GM12878 (cell line): ENCODE measurements at regions not wholly inside any gene's neighbourhood (a gene's known extent, or its start where the extent isn't known, plus 50 kb on each side); places are given as distances from the start of the nearest gene placed in this dataset.

Experiments
- ATAC-seq: fragments of 200-7000 bp; cut with Tn5 transposase; 3 replicates; pipeline ENCODE4 v1.9.1; 2020; ENCODE audit warnings: mild to moderate bottlenecking, moderate library complexity
- BruUV-seq: library from RNA; stranded (reverse); fragments of 400-500 nt; replicated peaks from 2 replicates; lab custom pipeline; 2021; lab: Mats Ljungman, UMichigan
- CTCF ChIA-PET: fragments of 300-600 bp; sonication (Branson Sonifier 250); formaldehyde crosslinking; extraction: SDS; loops from one replicate; lab custom pipeline; 2021; ENCODE audit warnings: inconsistent platforms; lab: Yijun Ruan, JAX
- POLR2A ChIA-PET: fragments of 350-600 bp; formaldehyde crosslinking; extraction: SDS; loops from one replicate; lab custom pipeline; 2021; ENCODE audit warnings: inconsistent platforms; lab: Charles Lee
- RAD21 ChIA-PET: fragments of 300-600 bp; sonication (Branson Sonifier 250); formaldehyde crosslinking; loops from one replicate; lab custom pipeline; 2023; ENCODE audit warnings: antibody characterized with exemption; ENCODE audit not compliant: unreplicated experiment; lab: Charles Lee
- SMC1A ChIA-PET: fragments of 300-600 bp; sonication (Branson Sonifier 250); formaldehyde crosslinking; loops from one replicate; lab custom pipeline; 2023; ENCODE audit not compliant: unreplicated experiment, uncharacterized antibody; lab: Charles Lee
- DNase-seq: peaks from one replicate; pipeline ENCODE4 v3.0.0-alpha.2; 2011; ENCODE audit warnings: low read depth, low spot score
- FAIRE-seq: peaks from 3 replicates; lab custom pipeline; 2011; peaks lifted over from hg19 to GRCh38; lab: Jason Lieb, UNC
- H2AFZ ChIP-seq: 2 replicates; pipeline ENCODE4 v1.6.0; 2011; ENCODE audit warnings: low read depth, low read length, control low read depth; ENCODE audit not compliant: control insufficient read depth
- H3K27ac ChIP-seq: 2 replicates; pipeline ENCODE4 v1.5.1; 2011; ENCODE audit warnings: control low read depth; ENCODE audit not compliant: control insufficient read depth, insufficient read depth
- H3K27me3 ChIP-seq, 2 experiments: replicated peaks in 1 of 2; 2 replicates each; pipeline versions ENCODE4 v1.6.0 to v1.6.1; 2011; ENCODE audit warnings: low read length in 1 of 2; ENCODE audit not compliant: control insufficient read depth in 2 of 2, insufficient read depth in 2 of 2
- H3K36me3 ChIP-seq, 2 experiments: 2 replicates each; pipeline ENCODE4 v1.5.1; 2011; ENCODE audit warnings: low read length in 1 of 2; ENCODE audit not compliant: control insufficient read depth in 2 of 2, insufficient read depth in 2 of 2
- H3K4me1 ChIP-seq: 2 replicates; pipeline ENCODE4 v1.6.1; 2011; ENCODE audit warnings: mild to moderate bottlenecking, low read length, moderate library complexity, mixed read lengths; ENCODE audit not compliant: control insufficient read depth, insufficient read depth
- H3K4me2 ChIP-seq: 2 replicates; pipeline ENCODE4 v1.6.0; 2011; ENCODE audit warnings: control low read depth; ENCODE audit not compliant: control insufficient read depth, insufficient read depth
- H3K4me3 ChIP-seq: fragments of 200-600 bp; sonication (generic); 2 replicates; pipeline ENCODE4 v1.5.1; 2016
- H3K79me2 ChIP-seq: 2 replicates; pipeline ENCODE4 v1.6.0; 2011; ENCODE audit warnings: low read length; ENCODE audit not compliant: control insufficient read depth, insufficient read depth
- H3K9ac ChIP-seq: 2 replicates; pipeline ENCODE4 v1.8.0; 2011; ENCODE audit warnings: low read length, control low read depth, mixed read lengths; ENCODE audit not compliant: control insufficient read depth, insufficient read depth
- H3K9me3 ChIP-seq: replicated peaks from 3 replicates; pipeline ENCODE4 v1.5.1; 2011; ENCODE audit warnings: mild to moderate bottlenecking, low read length; ENCODE audit not compliant: control insufficient read depth, insufficient read depth
- H4K20me1 ChIP-seq: 2 replicates; pipeline ENCODE4 v1.6.0; 2011; ENCODE audit not compliant: control insufficient read depth, insufficient read depth
- CBX5 ChIP-seq: sonication (generic); IDR thresholded peaks from 2 replicates; pipeline ENCODE4 v1.6.1; 2016; ENCODE audit warnings: low read depth, moderate library complexity, mild to moderate bottlenecking, inconsistent platforms
- KLF5 ChIP-seq: fragments of 450-650 bp; IDR thresholded peaks from 2 replicates; pipeline ENCODE4 v1.6.1; 2014; ENCODE audit warnings: mild to moderate bottlenecking; ENCODE audit not compliant: partially characterized antibody
- MYC ChIP-seq: IDR thresholded peaks from 2 replicates; pipeline ENCODE4 v1.6.1; 2011; ENCODE audit warnings: mild to moderate bottlenecking, low read length, moderate library complexity, inconsistent platforms; ENCODE audit not compliant: insufficient read depth, insufficient replicate concordance, insufficient read length, severe bottlenecking
- RELA ChIP-seq: fragments of 450-650 bp; IDR thresholded peaks from 2 replicates; pipeline ENCODE4 v1.8.0; 2014; ENCODE audit warnings: borderline replicate concordance; ENCODE audit not compliant: partially characterized antibody
- SMC3 ChIP-seq: IDR thresholded peaks from 2 replicates; pipeline ENCODE4 v1.6.1; 2011; ENCODE audit warnings: low read length, improper control_type of control experiment, borderline replicate concordance
- SREBF1 ChIP-seq: IDR thresholded peaks from 2 replicates; pipeline ENCODE4 v1.6.1; 2012; ENCODE audit warnings: mild to moderate bottlenecking, low read length
- TAF1 ChIP-seq: IDR thresholded peaks from 2 replicates; pipeline ENCODE4 v1.6.1; 2011; ENCODE audit warnings: mild to moderate bottlenecking, low read depth, low read length, borderline replicate concordance
- ZNF384 ChIP-seq: IDR thresholded peaks from 2 replicates; pipeline ENCODE4 v1.6.1; 2012; ENCODE audit warnings: low read depth, mild to moderate bottlenecking, low read length, improper control_type of control experiment, borderline replicate concordance
- WGBS: methylation state at CpG from one replicate; pipeline ENCODE4 v1.1.6; 2016; ENCODE audit warnings: low lambda C conversion rate; ENCODE audit not compliant: insufficient replicate concordance, insufficient coverage; ENCODE audit errors: missing lambda C conversion rate; 5-methylcytosine and 5-hydroxymethylcytosine counted together
- in situ Hi-C: fragments of 300-500 bp; cut with MboI; formaldehyde crosslinking; loops from 9 replicates; pipeline ENCODE4 v1.14.3; 2018; ENCODE audit warnings: mixed read lengths
- intact Hi-C: fragments of 100-400 bp; cut with micrococcal nuclease; formaldehyde crosslinking; loops from one replicate; pipeline ENCODE4 v1.14.2; 2022; ENCODE audit not compliant: unreplicated experiment

DNA sequence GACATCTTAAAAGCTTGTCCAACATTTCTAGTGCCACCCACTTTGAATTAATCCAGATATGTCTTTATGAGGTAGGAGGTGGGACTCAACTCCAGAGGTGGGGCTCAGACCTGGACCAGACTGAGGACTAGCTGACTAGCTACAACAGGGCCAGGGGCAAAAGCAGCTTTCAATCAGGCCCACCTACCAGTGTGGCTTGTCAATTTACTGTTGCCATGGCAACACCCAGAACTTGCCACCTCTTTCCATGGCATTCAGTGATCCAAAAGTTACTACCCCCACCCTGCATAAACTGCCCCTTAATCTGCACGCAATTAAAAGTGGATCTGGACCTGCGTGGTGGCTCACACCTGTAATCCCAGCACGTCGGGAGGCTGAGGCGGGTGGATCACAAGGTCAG lies 113.2 kb upstream of the KAZN start:
- ChIA-PET CTCF (no interaction called here), SMC1A (no interaction called here), POLR2A (no interaction called here)
- H4K20me1 ChIP-seq = no peaks in the 10 kb centered on the region
- intact Hi-C loops (no loop called here), in situ Hi-C loops (no loop called here)
- H3K79me2 ChIP-seq = no peaks in the 10 kb centered on the region
- no peaks in the 10 kb centered on the region for H3K36me3 ChIP-seq
- H2AFZ ChIP-seq = no peak overlapping the region
- H3K9me3 ChIP-seq = no peaks in the 10 kb centered on the region; the same call in 2 of the 3 replicates
- no peak overlapping the region for H3K27ac ChIP-seq
- no peak overlapping the region for H3K4me3 ChIP-seq
- BruUV-seq = no TSS peak
- H3K27me3 ChIP-seq = no peaks in the 10 kb centered on the region
- H3K9ac ChIP-seq = no peak overlapping the region
- DNase-seq = no peak
- TF ChIP-seq CBX5 = no peak
- TF ChIP-seq ZNF384 = no peak
- no peak for TF ChIP-seq TAF1
- TF ChIP-seq MYC = no peak
- no peak for TF ChIP-seq KLF5
- TF ChIP-seq SMC3 = no peak
- no peak for TF ChIP-seq RELA
- TF ChIP-seq SREBF1 = no peak
- TF ChIP-seq, all 136 proteins: peak for 0
- no peaks in the 10 kb centered on the region for H3K4me1 ChIP-seq
- RAD21 ChIA-PET = no interaction called here
- no peak overlapping the region for H3K4me2 ChIP-seq
- ATAC-seq (no peak), FAIRE-seq (no peak)
- WGBS = 38% methylated on average over 5 of the region's 5 CpGs
